H1 (cell line): ENCODE measurements at regions not wholly inside any gene's neighbourhood (a gene's known extent, or its start where the extent isn't known, plus 50 kb on each side); places are given as distances from the start of the nearest gene placed in this dataset.
A peak's percentile ranks its signal among the peaks of the same experiment; 100 is the strongest.

Source experiments
- CTCF ChIA-PET: fragments of 300-600 bp; sonication (Branson Sonifier 250); formaldehyde crosslinking; loops from one replicate; lab custom pipeline; 2021; ENCODE audit not compliant: partially characterized antibody; lab: Charles Lee
- POLR2A ChIA-PET: fragments of 300-600 bp; sonication (Branson Sonifier 250); formaldehyde crosslinking; loops from one replicate; lab custom pipeline; 2021; ENCODE audit warnings: inconsistent platforms; ENCODE audit not compliant: partially characterized antibody; lab: Charles Lee
- DNase-seq, 2 experiments: peaks; one replicate each; pipeline versions ENCODE4 v3.0.0 to v3.0.0-alpha.2; 2010 to 2022; ENCODE audit warnings: low spot score in 2 of 2, low read depth in 1 of 2, mixed read lengths in 1 of 2
- FAIRE-seq: peaks from 2 replicates; lab custom pipeline; 2011; peaks lifted over from hg19 to GRCh38; lab: Jason Lieb, UNC
- H2AFZ ChIP-seq: 2 replicates; pipeline ENCODE4 v1.8.1; 2012; ENCODE audit warnings: low read length, inconsistent platforms
- H2AK5ac ChIP-seq: 2 replicates; pipeline ENCODE4 v1.6.1; 2013; ENCODE audit warnings: low read depth, low read length
- H2BK120ac ChIP-seq: replicated peaks from 2 replicates; pipeline ENCODE3; 2013; ENCODE audit warnings: low read depth, low read length, inconsistent platforms
- H2BK12ac ChIP-seq: 2 replicates; pipeline ENCODE4 v1.6.1; 2013; ENCODE audit warnings: low read depth, low read length
- H2BK15ac ChIP-seq: 2 replicates; pipeline ENCODE4 v1.6.1; 2013; ENCODE audit warnings: low read length
- H2BK20ac ChIP-seq: 2 replicates; pipeline ENCODE4 v1.6.1; 2013; ENCODE audit warnings: low read length
- H2BK5ac ChIP-seq: 2 replicates; pipeline ENCODE4 v1.6.1; 2013; ENCODE audit warnings: low read depth, low read length
- H3K14ac ChIP-seq: 2 replicates; pipeline ENCODE4 v1.6.1; 2013; ENCODE audit warnings: inconsistent platforms; ENCODE audit not compliant: insufficient read length
- H3K18ac ChIP-seq: 2 replicates; pipeline ENCODE4 v1.6.1; 2013; ENCODE audit warnings: low read length; ENCODE audit errors: extremely low read depth
- H3K23ac ChIP-seq: 2 replicates; pipeline ENCODE4 v1.6.1; 2013; ENCODE audit warnings: inconsistent platforms; ENCODE audit not compliant: insufficient read length
- H3K23me2 ChIP-seq: 2 replicates; pipeline ENCODE4 v1.6.1; 2013; ENCODE audit warnings: low read depth, low read length
- H3K27ac ChIP-seq: 2 replicates; pipeline ENCODE4 v1.6.1; 2011; ENCODE audit warnings: low read depth, low read length, inconsistent platforms
- H3K27me3 ChIP-seq, 4 experiments: replicated peaks in 1 of 4; 1 replicate in 1 of 4; 2 replicates in 3 of 4; pipeline versions ENCODE4 v1.6.1 to v1.8.1; 2011 to 2013; ENCODE audit warnings: low read length in 3 of 4, mild to moderate bottlenecking in 3 of 4, inconsistent platforms in 2 of 4, mixed read lengths in 2 of 4, moderate library complexity in 1 of 4; ENCODE audit not compliant: control insufficient read depth in 3 of 4, insufficient read depth in 3 of 4; ENCODE audit errors: extremely low read depth in 1 of 4
- H3K36me3 ChIP-seq, 4 experiments: 2 replicates each; pipeline versions ENCODE4 v1.6.1 to v1.8.1; 2011 to 2013; ENCODE audit warnings: mild to moderate bottlenecking in 4 of 4, low read length in 3 of 4, moderate library complexity in 2 of 4, control low read depth in 1 of 4, inconsistent platforms in 1 of 4; ENCODE audit not compliant: insufficient read depth in 4 of 4, control insufficient read depth in 2 of 4
- H3K4ac ChIP-seq: replicated peaks from 2 replicates; pipeline ENCODE3; 2013; ENCODE audit warnings: low read length, low read depth, mixed read lengths, inconsistent platforms; ENCODE audit not compliant: insufficient read length
- H3K4me1 ChIP-seq, 4 experiments: replicated peaks in 1 of 4; 1 replicate in 1 of 4; 2 replicates in 3 of 4; pipeline versions ENCODE4 v1.6.1 to v1.8.1; 2011 to 2013; ENCODE audit warnings: low read length in 3 of 4, inconsistent platforms in 2 of 4, mixed read lengths in 1 of 4; ENCODE audit not compliant: insufficient read depth in 4 of 4, control insufficient read depth in 3 of 4
- H3K4me2 ChIP-seq, 2 experiments: 2 replicates each; pipeline versions ENCODE4 v1.6.1 to v1.8.1; 2011 to 2013; ENCODE audit warnings: low read depth in 2 of 2, low read length in 2 of 2, control low read depth in 1 of 2, inconsistent platforms in 1 of 2, mild to moderate bottlenecking in 1 of 2; ENCODE audit not compliant: insufficient read depth in 1 of 2
- H3K4me3 ChIP-seq, 4 experiments: fragments of 200-600, 300-600 bp in 1 of 4; sonication (generic), shearing (Covaris generic), sonication (Bioruptor Twin) in 1 of 4; 2 replicates each; pipeline versions ENCODE4 v1.5.1 to v1.8.1; 2011 to 2016; ENCODE audit warnings: low read length in 4 of 4, low read depth in 3 of 4, control low read depth in 2 of 4, inconsistent platforms in 2 of 4, mild to moderate bottlenecking in 2 of 4, mixed read lengths in 1 of 4, moderate library complexity in 1 of 4; ENCODE audit not compliant: insufficient read depth in 2 of 4; ENCODE audit errors: extremely low read depth in 1 of 4
- H3K56ac ChIP-seq: replicated peaks from 2 replicates; pipeline ENCODE3; 2013; ENCODE audit warnings: low read depth, mild to moderate bottlenecking, mixed read lengths, low read length, inconsistent platforms; ENCODE audit not compliant: insufficient read length
- H3K79me1 ChIP-seq: 2 replicates; pipeline ENCODE4 v1.6.1; 2013; ENCODE audit warnings: low read depth, low read length, control low read depth
- H3K79me2 ChIP-seq, 2 experiments: 2 replicates each; pipeline versions ENCODE4 v1.6.1 to v1.8.1; 2012 to 2013; ENCODE audit warnings: low read length in 2 of 2, mild to moderate bottlenecking in 2 of 2, inconsistent platforms in 1 of 2; ENCODE audit not compliant: insufficient read depth in 2 of 2, control insufficient read depth in 1 of 2
- H3K9ac ChIP-seq, 4 experiments: replicated peaks in 1 of 4; 1 replicate in 1 of 4; 2 replicates in 3 of 4; pipeline versions ENCODE4 v1.6.1 to v1.8.1; 2011 to 2013; ENCODE audit warnings: low read depth in 3 of 4, low read length in 3 of 4, control low read depth in 2 of 4, mild to moderate bottlenecking in 2 of 4, moderate library complexity in 2 of 4, inconsistent platforms in 1 of 4; ENCODE audit errors: extremely low read depth in 1 of 4
- H3K9me3 ChIP-seq, 2 experiments: 2 replicates each; pipeline versions ENCODE4 v1.6.1 to v1.8.1; 2012 to 2013; ENCODE audit warnings: mild to moderate bottlenecking in 2 of 2, moderate library complexity in 2 of 2, control low read depth in 1 of 2, inconsistent platforms in 1 of 2, low read depth in 1 of 2, low read length in 1 of 2, mixed read lengths in 1 of 2; ENCODE audit not compliant: insufficient read depth in 2 of 2
- H4K20me1 ChIP-seq, 2 experiments: replicated peaks in 1 of 2; 2 replicates each; pipeline versions ENCODE3 to v1.8.1; 2011 to 2013; ENCODE audit warnings: inconsistent platforms in 2 of 2, low read length in 2 of 2, mild to moderate bottlenecking in 1 of 2; ENCODE audit not compliant: insufficient read depth in 2 of 2, control insufficient read depth in 1 of 2
- H4K5ac ChIP-seq: 2 replicates; pipeline ENCODE4 v1.6.1; 2013; ENCODE audit warnings: low read length, low read depth, mixed read lengths, inconsistent platforms; ENCODE audit not compliant: insufficient read length
- H4K8ac ChIP-seq: 2 replicates; pipeline ENCODE4 v1.8.0; 2013; ENCODE audit warnings: mild to moderate bottlenecking, moderate library complexity, low read length, inconsistent platforms; ENCODE audit not compliant: insufficient read depth; ENCODE audit errors: extremely low read depth
- H4K91ac ChIP-seq: replicated peaks from 2 replicates; pipeline ENCODE3; 2013; ENCODE audit warnings: low read length, mixed read lengths, inconsistent platforms; ENCODE audit not compliant: insufficient read length
- ATF3 ChIP-seq: IDR thresholded peaks from 2 replicates; pipeline ENCODE4 v1.6.1; 2011; ENCODE audit warnings: low read depth, mild to moderate bottlenecking, low read length; ENCODE audit not compliant: insufficient read depth
- EP300 ChIP-seq, 2 experiments: IDR thresholded peaks; 1 replicate in 1 of 2; 2 replicates in 1 of 2; pipeline ENCODE4 v1.6.1; 2011 to 2012; ENCODE audit warnings: low read depth in 2 of 2, low read length in 2 of 2, mild to moderate bottlenecking in 2 of 2, borderline replicate concordance in 1 of 2, inconsistent platforms in 1 of 2, moderate library complexity in 1 of 2
- EZH2 ChIP-seq: fragments of 200-600 bp; sonication (generic); IDR thresholded peaks from 2 replicates; pipeline ENCODE4 v1.7.1; 2012; ENCODE audit warnings: low read depth, mild to moderate bottlenecking, moderate library complexity, low read length, inconsistent platforms; ENCODE audit not compliant: severe bottlenecking
- GTF2F1 ChIP-seq: IDR thresholded peaks from 2 replicates; pipeline ENCODE4 v1.6.1; 2012; ENCODE audit warnings: low read depth, low read length, improper control_type of control experiment, borderline replicate concordance
- KDM5A ChIP-seq: fragments of 200-600 bp; IDR thresholded peaks from 2 replicates; pipeline ENCODE4 v1.7.1; 2012; ENCODE audit warnings: mild to moderate bottlenecking, low read length, inconsistent platforms, mixed read lengths
- MAX ChIP-seq: IDR thresholded peaks from 2 replicates; pipeline ENCODE4 v1.6.1; 2012; ENCODE audit warnings: inconsistent platforms
- POLR2A ChIP-seq, 2 experiments: IDR thresholded peaks; 1 replicate in 1 of 2; 2 replicates in 1 of 2; pipeline ENCODE4 v1.6.1; 2011; ENCODE audit warnings: low read depth in 2 of 2, low read length in 2 of 2, mild to moderate bottlenecking in 2 of 2; ENCODE audit errors: control extremely low read depth in 1 of 2
- POLR2AphosphoS5 ChIP-seq: IDR thresholded peaks from 2 replicates; pipeline ENCODE4 v1.6.1; 2011; ENCODE audit warnings: low read depth, low read length
- SIX5 ChIP-seq: IDR thresholded peaks from 2 replicates; pipeline ENCODE4 v1.6.1; 2011; ENCODE audit warnings: mild to moderate bottlenecking, low read depth, low read length
- SP1 ChIP-seq: IDR thresholded peaks from 2 replicates; pipeline ENCODE4 v1.6.1; 2011; ENCODE audit warnings: low read depth, low read length
- SP4 ChIP-seq: IDR thresholded peaks from 2 replicates; pipeline ENCODE4 v1.6.1; 2012; ENCODE audit warnings: low read length, inconsistent platforms
- SUZ12 ChIP-seq: fragments of 200-600 bp; sonication (generic); IDR thresholded peaks from 2 replicates; pipeline ENCODE4 v1.6.1; 2012; ENCODE audit warnings: mild to moderate bottlenecking, inconsistent platforms, low read length, moderate library complexity, mixed read lengths
- WGBS, 2 experiments: shearing (Covaris generic) in 1 of 2; methylation state at CpG; one replicate each; pipeline versions ENCODE4 v1.1.6 to v1.1.7; 2013 to 2015; ENCODE audit warnings: low lambda C conversion rate in 2 of 2, mixed read lengths in 2 of 2, inconsistent platforms in 1 of 2, low coverage in 1 of 2, missing lambda C conversion rate in 1 of 2; ENCODE audit not compliant: insufficient replicate concordance in 2 of 2, insufficient coverage in 1 of 2, insufficient read length in 1 of 2; ENCODE audit errors: extremely low coverage in 1 of 2, missing lambda C conversion rate in 1 of 2; 5-methylcytosine and 5-hydroxymethylcytosine counted together

- POLR2A ChIA-PET = interaction anchor here (0.6 to 1.8 kb wide), 2 partner anchors 71 to 92 kb away, joined by 3 to 4 read pairs; no protein-coding TSS in a partner anchor
- Histone ChIP-seq H4K20me1 (no peaks in the 10 kb centered on the region), H3K23ac (no peak overlapping the region), H3K9me3 (0 out of 4 replicates have a peak, but pooled peaks cover 0 to 4% of the 10 kb centered on the region in 2 experiments), H3K56ac (no peak overlapping the region), H3K27me3 (no peaks in the 10 kb centered on the region; a peak in 1 of 7 replicates), H3K36me3 (no peaks in the 10 kb centered on the region), H3K4me2 (no peak overlapping the region), H3K14ac (no peak overlapping the region), H2BK15ac (0 out of 2 replicates have a peak overlapping the region, but pooled peaks have one; percentile 72), H3K9ac (no peak overlapping the region), H3K4ac (no peak overlapping the region), H2AFZ (no peak overlapping the region; the same call in 1 of the 2 replicates), H3K4me3 (no peak overlapping the region), H3K18ac (no peak overlapping the region), H2BK12ac (0 out of 2 replicates have a peak overlapping the region, but pooled peaks have one; percentile 60), H3K79me2 (no peaks in the 10 kb centered on the region), H2BK5ac (no peak overlapping the region), H2BK120ac (no peak overlapping the region), H3K79me1 (no peaks in the 10 kb centered on the region), H3K27ac (no peak overlapping the region), H2AK5ac (no peak overlapping the region; the same call in 1 of the 2 replicates), H3K4me1 (peaks cover 3 to 9% (median 5%) of the 10 kb centered on the region in 4 experiments), H4K91ac (no peak overlapping the region), H2BK20ac (peak overlapping the region; percentile 48; the same call in 1 of the 2 replicates), H3K23me2 (peaks cover 2% of the 10 kb centered on the region; the same call in 1 of the 2 replicates), H4K8ac (no peak overlapping the region), H4K5ac (no peak overlapping the region)
- WGBS, 2 experiments = 89% methylated on average over 5 of the region's 5 CpGs; no CpG with 5 or more reads in 1 of the 2 experiments
- DNase-seq = no peak
- TF ChIP-seq GTF2F1 (no peak), EP300 (IDR thresholded peaks at IDR 0.05; ENCODE audit: borderline replicate concordance in 1 of 2, low read depth in 2 of 2, low read length in 2 of 2) (no peak), SP1 (no peak), SUZ12 (no peak), POLR2A (IDR thresholded peaks at IDR 0.05; ENCODE audit: control extremely low read depth in 1 of 2, low read depth in 2 of 2, low read length in 2 of 2) (no peak), MAX (no peak), SIX5 (no peak), EZH2 (no peak), KDM5A (no peak), POLR2AphosphoS5 (no peak), ATF3 (no peak), SP4 (no peak)
- CTCF ChIA-PET = interaction anchor here (0.6 to 1.5 kb wide), 4 partner anchors 8 to 1669 kb away, joined by 3 read pairs; no protein-coding TSS in a partner anchor
- no peak for FAIRE-seq
Observed at GRCh38 chr12:116433249-116433648, 125.9 kb upstream of the MAP1LC3B2 start.
